Liver (tissue), 8 donors: ENCODE measurements at regions not wholly inside any gene's neighbourhood (a gene's known extent, or its start where the extent isn't known, plus 50 kb on each side); places are given as distances from the start of the nearest gene placed in this dataset.

Source experiments
- DNase-seq: peaks from one replicate; pipeline ENCODE4 v3.0.0-alpha.2; 2017; ENCODE audit warnings: low spot score
- H3K27ac ChIP-seq, 2 donors: one replicate each; pipeline ENCODE4 v1.7.0; 2013; ENCODE audit warnings: inconsistent platforms in 2 of 2, low read length in 2 of 2, control low read depth in 1 of 2, low read depth in 1 of 2, mild to moderate bottlenecking in 1 of 2
- H3K27me3 ChIP-seq, 4 donors: one replicate each; pipeline versions ENCODE4 v1.6.1 to v1.7.0; 2013; ENCODE audit warnings: low read length in 3 of 4, inconsistent platforms in 1 of 4, mild to moderate bottlenecking in 1 of 4, moderate library complexity in 1 of 4; ENCODE audit not compliant: control insufficient read depth in 4 of 4, insufficient read depth in 4 of 4
- H3K36me3 ChIP-seq, 4 donors: one replicate each; pipeline versions ENCODE4 v1.6.1 to v1.7.0; 2013; ENCODE audit warnings: low read length in 3 of 4, mild to moderate bottlenecking in 3 of 4, low read depth in 1 of 4, moderate library complexity in 1 of 4; ENCODE audit not compliant: control insufficient read depth in 4 of 4, insufficient read depth in 3 of 4
- H3K4me1 ChIP-seq, 4 donors: one replicate each; pipeline versions ENCODE4 v1.6.1 to v1.7.0; 2013; ENCODE audit warnings: low read length in 3 of 4, mild to moderate bottlenecking in 3 of 4, moderate library complexity in 1 of 4; ENCODE audit not compliant: control insufficient read depth in 4 of 4, insufficient read depth in 4 of 4
- H3K4me3 ChIP-seq, 3 donors: one replicate each; pipeline versions ENCODE4 v1.6.1 to v1.7.0; 2013; ENCODE audit warnings: low read length in 3 of 3, control low read depth in 1 of 3, low read depth in 1 of 3, mild to moderate bottlenecking in 1 of 3
- H3K9ac ChIP-seq, 2 donors: one replicate each; pipeline ENCODE4 v1.7.0; 2013; ENCODE audit warnings: low read length in 2 of 2, mild to moderate bottlenecking in 2 of 2, moderate library complexity in 2 of 2, control low read depth in 1 of 2, low read depth in 1 of 2
- H3K9me3 ChIP-seq, 4 donors: one replicate each; pipeline versions ENCODE4 v1.6.1 to v1.7.0; 2013; ENCODE audit warnings: low read length in 3 of 4; ENCODE audit not compliant: control insufficient read depth in 4 of 4
- EGR1 ChIP-seq, 2 donors: IDR thresholded peaks; 2 replicates each; pipeline ENCODE4 v1.6.1; 2016 to 2018; ENCODE audit warnings: antibody characterized with exemption in 2 of 2, low read depth in 2 of 2
- FOXA1 ChIP-seq: IDR thresholded peaks from 2 replicates; pipeline ENCODE4 v1.6.1; 2016; ENCODE audit warnings: antibody characterized with exemption
- FOXA2 ChIP-seq: IDR thresholded peaks from 2 replicates; pipeline ENCODE4 v1.6.1; 2016; ENCODE audit warnings: antibody characterized with exemption
- GABPA ChIP-seq, 2 donors: IDR thresholded peaks in 1 of 2; conservative IDR thresholded peaks in 1 of 2; 2 replicates each; pipeline ENCODE4 v1.6.1; 2016; ENCODE audit warnings: antibody characterized with exemption in 2 of 2, mild to moderate bottlenecking in 1 of 2, moderate library complexity in 1 of 2
- HNF4A ChIP-seq, 2 donors: conservative IDR thresholded peaks; 2 replicates each; pipeline ENCODE4 v1.6.1; 2016; ENCODE audit warnings: antibody characterized with exemption in 2 of 2, mild to moderate bottlenecking in 2 of 2
- HNF4G ChIP-seq: IDR thresholded peaks from 2 replicates; pipeline ENCODE4 v1.6.1; 2016; ENCODE audit warnings: antibody characterized with exemption
- JUND ChIP-seq, 2 donors: IDR thresholded peaks; 2 replicates each; pipeline ENCODE4 v1.6.1; 2016; ENCODE audit warnings: antibody characterized with exemption in 2 of 2
- MAX ChIP-seq: IDR thresholded peaks from 2 replicates; pipeline ENCODE4 v1.6.1; 2016; ENCODE audit warnings: antibody characterized with exemption
- NR2F2 ChIP-seq: IDR thresholded peaks from 2 replicates; pipeline ENCODE4 v1.6.1; 2016; ENCODE audit warnings: antibody characterized with exemption
- RAD21 ChIP-seq, 2 donors: IDR thresholded peaks; 2 replicates each; pipeline ENCODE4 v1.6.1; 2016; ENCODE audit warnings: antibody characterized with exemption in 2 of 2, mild to moderate bottlenecking in 2 of 2
- RXRA ChIP-seq, 2 donors: IDR thresholded peaks; 2 replicates each; pipeline ENCODE4 v1.6.1; 2017 to 2018; ENCODE audit warnings: antibody characterized with exemption in 2 of 2, mild to moderate bottlenecking in 1 of 2
- SP1 ChIP-seq: IDR thresholded peaks from 2 replicates; pipeline ENCODE4 v1.6.1; 2018; ENCODE audit warnings: antibody characterized with exemption, mild to moderate bottlenecking
- TAF1 ChIP-seq: conservative IDR thresholded peaks from 2 replicates; pipeline ENCODE4 v1.6.1; 2016; ENCODE audit warnings: antibody characterized with exemption, mild to moderate bottlenecking
- YY1 ChIP-seq: IDR thresholded peaks from 2 replicates; pipeline ENCODE4 v1.6.1; 2016; ENCODE audit warnings: antibody characterized with exemption, mild to moderate bottlenecking
- ZBTB33 ChIP-seq: IDR thresholded peaks from 2 replicates; pipeline ENCODE4 v1.6.1; 2016; ENCODE audit warnings: antibody characterized with exemption
- WGBS: extraction: QIAGEN DNeasy Blood & Tissue Kit; methylation state at CpG from one replicate; pipeline ENCODE4 v1.1.7; 2013; 5-methylcytosine and 5-hydroxymethylcytosine counted together
- TF ChIP-seq, protein P1 (sequence below): IDR thresholded peaks from 2 replicates; pipeline ENCODE4 v1.6.1; 2016; ENCODE audit warnings: antibody characterized with exemption, mild to moderate bottlenecking
- TF ChIP-seq, protein P2 (sequence below): fragments of 150-350 bp; IDR thresholded peaks from 2 replicates; pipeline ENCODE4 v1.5.1; 2017; ENCODE audit warnings: improper control_type of control experiment, low read depth, low read length; ENCODE audit not compliant: missing input control
- donor health status: healthy.
- donor health status: healthy.
- donor health status: healthy.
- donor health status: healthy.
- donor health status: healthy.

DNA sequence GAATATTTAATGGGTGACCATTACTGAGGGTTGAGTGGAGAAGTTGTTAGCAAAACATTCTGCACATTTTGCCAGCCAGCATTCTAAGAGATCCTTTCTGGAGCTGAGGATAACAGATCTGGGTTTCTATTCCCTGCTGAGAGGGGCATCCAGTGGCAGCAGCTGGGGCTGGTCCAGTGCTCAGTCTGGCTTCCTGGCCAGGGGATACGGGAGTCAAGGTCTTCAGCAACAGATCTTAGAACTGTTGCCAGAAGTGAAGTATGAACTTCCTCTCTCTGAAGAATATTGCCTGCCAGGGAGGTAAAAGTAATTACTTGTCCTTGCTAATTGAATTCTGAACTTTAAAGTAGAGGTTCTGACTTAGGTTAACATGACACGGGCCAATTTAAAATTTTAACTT lies 568.4 kb downstream of the REEP3 start:
- no peaks in the 10 kb centered on the region for H3K9me3 ChIP-seq
- H3K27ac ChIP-seq, result no peak overlapping the region
- 50% methylated on average over 2 of the region's 2 CpGs for WGBS
- H3K9ac ChIP-seq, result no peak overlapping the region
- peaks cover 0 to 5% (median 2%) of the 10 kb centered on the region in 4 donors for H3K4me1 ChIP-seq
- no peak for DNase-seq
- H3K27me3 ChIP-seq, result no peaks in the 10 kb centered on the region
- H3K36me3 ChIP-seq, result no peaks in the 10 kb centered on the region
- TF ChIP-seq HNF4G (no peak), RXRA (IDR thresholded peaks at IDR 0.05) (no peak), GABPA (IDR thresholded peaks at IDR 0.05 in 1 of 2, conservative IDR thresholded peaks at IDR 0.05 in 1 of 2) (no peak), ZBTB33 (no peak), FOXA1 (no peak), HNF4A (conservative IDR thresholded peaks at IDR 0.05) (no peak), MAX (no peak), RAD21 (IDR thresholded peaks at IDR 0.05) (no peak), FOXA2 (no peak), JUND (IDR thresholded peaks at IDR 0.05) (no peak), EGR1 (IDR thresholded peaks at IDR 0.05; ENCODE audit: low read depth in 2 of 2) (no peak), YY1 (no peak), NR2F2 (no peak), TAF1 (no peak)
- TF ChIP-seq, protein P1, sequence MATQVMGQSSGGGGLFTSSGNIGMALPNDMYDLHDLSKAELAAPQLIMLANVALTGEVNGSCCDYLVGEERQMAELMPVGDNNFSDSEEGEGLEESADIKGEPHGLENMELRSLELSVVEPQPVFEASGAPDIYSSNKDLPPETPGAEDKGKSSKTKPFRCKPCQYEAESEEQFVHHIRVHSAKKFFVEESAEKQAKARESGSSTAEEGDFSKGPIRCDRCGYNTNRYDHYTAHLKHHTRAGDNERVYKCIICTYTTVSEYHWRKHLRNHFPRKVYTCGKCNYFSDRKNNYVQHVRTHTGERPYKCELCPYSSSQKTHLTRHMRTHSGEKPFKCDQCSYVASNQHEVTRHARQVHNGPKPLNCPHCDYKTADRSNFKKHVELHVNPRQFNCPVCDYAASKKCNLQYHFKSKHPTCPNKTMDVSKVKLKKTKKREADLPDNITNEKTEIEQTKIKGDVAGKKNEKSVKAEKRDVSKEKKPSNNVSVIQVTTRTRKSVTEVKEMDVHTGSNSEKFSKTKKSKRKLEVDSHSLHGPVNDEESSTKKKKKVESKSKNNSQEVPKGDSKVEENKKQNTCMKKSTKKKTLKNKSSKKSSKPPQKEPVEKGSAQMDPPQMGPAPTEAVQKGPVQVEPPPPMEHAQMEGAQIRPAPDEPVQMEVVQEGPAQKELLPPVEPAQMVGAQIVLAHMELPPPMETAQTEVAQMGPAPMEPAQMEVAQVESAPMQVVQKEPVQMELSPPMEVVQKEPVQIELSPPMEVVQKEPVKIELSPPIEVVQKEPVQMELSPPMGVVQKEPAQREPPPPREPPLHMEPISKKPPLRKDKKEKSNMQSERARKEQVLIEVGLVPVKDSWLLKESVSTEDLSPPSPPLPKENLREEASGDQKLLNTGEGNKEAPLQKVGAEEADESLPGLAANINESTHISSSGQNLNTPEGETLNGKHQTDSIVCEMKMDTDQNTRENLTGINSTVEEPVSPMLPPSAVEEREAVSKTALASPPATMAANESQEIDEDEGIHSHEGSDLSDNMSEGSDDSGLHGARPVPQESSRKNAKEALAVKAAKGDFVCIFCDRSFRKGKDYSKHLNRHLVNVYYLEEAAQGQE, result no peak
- TF ChIP-seq, protein P2, sequence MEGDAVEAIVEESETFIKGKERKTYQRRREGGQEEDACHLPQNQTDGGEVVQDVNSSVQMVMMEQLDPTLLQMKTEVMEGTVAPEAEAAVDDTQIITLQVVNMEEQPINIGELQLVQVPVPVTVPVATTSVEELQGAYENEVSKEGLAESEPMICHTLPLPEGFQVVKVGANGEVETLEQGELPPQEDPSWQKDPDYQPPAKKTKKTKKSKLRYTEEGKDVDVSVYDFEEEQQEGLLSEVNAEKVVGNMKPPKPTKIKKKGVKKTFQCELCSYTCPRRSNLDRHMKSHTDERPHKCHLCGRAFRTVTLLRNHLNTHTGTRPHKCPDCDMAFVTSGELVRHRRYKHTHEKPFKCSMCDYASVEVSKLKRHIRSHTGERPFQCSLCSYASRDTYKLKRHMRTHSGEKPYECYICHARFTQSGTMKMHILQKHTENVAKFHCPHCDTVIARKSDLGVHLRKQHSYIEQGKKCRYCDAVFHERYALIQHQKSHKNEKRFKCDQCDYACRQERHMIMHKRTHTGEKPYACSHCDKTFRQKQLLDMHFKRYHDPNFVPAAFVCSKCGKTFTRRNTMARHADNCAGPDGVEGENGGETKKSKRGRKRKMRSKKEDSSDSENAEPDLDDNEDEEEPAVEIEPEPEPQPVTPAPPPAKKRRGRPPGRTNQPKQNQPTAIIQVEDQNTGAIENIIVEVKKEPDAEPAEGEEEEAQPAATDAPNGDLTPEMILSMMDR, result no peak
- no peak overlapping the region for H3K4me3 ChIP-seq

DNA sequence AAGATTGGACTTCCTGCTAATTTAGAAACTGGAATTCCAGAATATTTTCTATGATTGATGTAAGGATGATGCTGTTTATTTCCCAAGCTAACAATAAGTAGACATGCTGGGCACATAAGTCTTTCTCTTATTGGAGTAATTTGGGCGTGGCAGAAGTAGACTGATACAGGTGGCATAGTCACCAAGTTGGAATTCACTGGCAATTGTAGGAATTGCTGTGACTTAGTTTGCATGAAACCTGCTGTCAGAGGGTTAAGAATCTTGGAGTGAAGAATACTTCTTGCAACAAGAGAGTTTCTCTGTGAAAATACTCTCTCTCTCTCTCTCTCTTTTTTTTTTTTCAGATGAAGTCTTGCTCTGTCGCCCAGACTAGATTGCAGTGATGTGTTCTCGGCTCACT lies 569.7 kb downstream of the REEP3 start:
- WGBS, result 89% methylated on average over 3 of the region's 3 CpGs
- TF ChIP-seq JUND (IDR thresholded peaks at IDR 0.05) (no peak), RAD21 (IDR thresholded peaks at IDR 0.05) (no peak), RXRA (IDR thresholded peaks at IDR 0.05) (no peak), HNF4A (conservative IDR thresholded peaks at IDR 0.05) (no peak), SP1 (no peak), HNF4G (no peak), YY1 (no peak), TAF1 (no peak), NR2F2 (no peak), FOXA1 (no peak), GABPA (IDR thresholded peaks at IDR 0.05 in 1 of 2, conservative IDR thresholded peaks at IDR 0.05 in 1 of 2) (no peak), MAX (no peak), ZBTB33 (no peak), EGR1 (IDR thresholded peaks at IDR 0.05; ENCODE audit: low read depth in 2 of 2) (no peak), FOXA2 (no peak)
- TF ChIP-seq, protein P1, result no peak

More for the DNA sequence above, 569.7 kb downstream of the REEP3 start:
- H3K36me3 ChIP-seq, result no peaks in the 10 kb centered on the region
- no peaks in the 10 kb centered on the region for H3K27me3 ChIP-seq
- peaks cover 0 to 5% (median 2%) of the 10 kb centered on the region in 4 donors for H3K4me1 ChIP-seq
- no peak for DNase-seq
- no peak overlapping the region for H3K9ac ChIP-seq
- no peaks in the 10 kb centered on the region for H3K9me3 ChIP-seq
- H3K4me3 ChIP-seq, result no peak overlapping the region
- H3K27ac ChIP-seq, result no peak overlapping the region
